SK-N-SH (cell line): ENCODE measurements at regions not wholly inside any gene's neighbourhood (a gene's known extent, or its start where the extent isn't known, plus 50 kb on each side); places are given as distances from the start of the nearest gene placed in this dataset.

ENCODE experiments used
- CTCF ChIA-PET: fragments of 300-600, 350-600 bp; formaldehyde crosslinking; extraction: SDS; loops from one replicate; lab custom pipeline; 2021; lab: Yijun Ruan, JAX
- POLR2A ChIA-PET: fragments of 350-600 bp; sonication (Branson Sonifier 250); formaldehyde crosslinking; extraction: SDS; loops from one replicate; lab custom pipeline; 2020; ENCODE audit warnings: antibody characterized with exemption, inconsistent platforms; lab: Yijun Ruan, JAX
- DNase-seq: peaks from one replicate; pipeline ENCODE4 v3.0.0; 2012
- H2AFZ ChIP-seq: fragments of 200-600 bp; sonication (generic); 2 replicates; pipeline ENCODE4 v1.8.1; 2016; ENCODE audit warnings: antibody characterized with exemption, mild to moderate bottlenecking, low read depth
- H3F3A ChIP-seq: fragments of 200-600 bp; sonication (generic); replicated peaks from 2 replicates; pipeline ENCODE3; 2016; ENCODE audit warnings: antibody characterized with exemption, mild to moderate bottlenecking; ENCODE audit not compliant: insufficient read depth
- H3K27ac ChIP-seq, 2 experiments: fragments of 200-500 bp in 1 of 2; fragments of 200-600 bp in 1 of 2; sonication (Bioruptor generic) in 1 of 2; sonication (generic), shearing (Covaris generic) in 1 of 2; 2 replicates each; pipeline versions ENCODE4 v1.5.1 to v1.6.1; 2014 to 2016; ENCODE audit warnings: low read depth in 2 of 2, inconsistent platforms in 1 of 2, low read length in 1 of 2, mild to moderate bottlenecking in 1 of 2, mixed read lengths in 1 of 2
- H3K27me3 ChIP-seq: fragments of 200-600 bp; sonication (generic), shearing (Covaris generic); 2 replicates; pipeline ENCODE4 v1.6.1; 2016; ENCODE audit warnings: mixed run types; ENCODE audit not compliant: insufficient read depth
- H3K36me3 ChIP-seq, 2 experiments: fragments of 200-500 bp in 1 of 2; fragments of 200-600 bp in 1 of 2; sonication (Bioruptor generic) in 1 of 2; sonication (generic) in 1 of 2; replicated peaks in 1 of 2; 2 replicates each; pipeline versions ENCODE3 to v1.5.1; 2014 to 2016; ENCODE audit warnings: low read length in 1 of 2, mild to moderate bottlenecking in 1 of 2; ENCODE audit not compliant: insufficient read depth in 2 of 2, control insufficient read depth in 1 of 2
- H3K4me1 ChIP-seq, 2 experiments: fragments of 200-500 bp in 1 of 2; fragments of 200-600 bp in 1 of 2; sonication (Bioruptor generic) in 1 of 2; sonication (generic), shearing (Covaris generic) in 1 of 2; 2 replicates each; pipeline versions ENCODE4 v1.5.1 to v1.6.1; 2014 to 2016; ENCODE audit warnings: low read depth in 1 of 2, low read length in 1 of 2, mixed run types in 1 of 2; ENCODE audit not compliant: insufficient read depth in 2 of 2, control insufficient read depth in 1 of 2
- H3K4me2 ChIP-seq: fragments of 200-600 bp; sonication (generic), shearing (Covaris generic); 2 replicates; pipeline ENCODE4 v1.6.1; 2017; ENCODE audit warnings: mixed run types
- H3K4me3 ChIP-seq, 2 experiments: fragments of 200-500 bp in 1 of 2; fragments of 200-600 bp in 1 of 2; sonication (Bioruptor generic) in 1 of 2; sonication (generic), shearing (Covaris generic) in 1 of 2; 2 replicates each; pipeline versions ENCODE4 v1.5.1 to v1.8.1; 2014 to 2016; ENCODE audit warnings: low read depth in 2 of 2, inconsistent platforms in 1 of 2, low read length in 1 of 2, mild to moderate bottlenecking in 1 of 2, mixed read lengths in 1 of 2, moderate library complexity in 1 of 2
- H3K79me2 ChIP-seq: fragments of 200-600 bp; sonication (generic); 2 replicates; pipeline ENCODE4 v1.8.1; 2017; ENCODE audit warnings: mild to moderate bottlenecking; ENCODE audit not compliant: insufficient read depth
- H3K9ac ChIP-seq: fragments of 200-600 bp; sonication (generic); 2 replicates; pipeline ENCODE4 v1.6.1; 2017; ENCODE audit warnings: mixed run types
- H3K9me2 ChIP-seq: fragments of 200-600 bp; sonication (generic); 2 replicates; pipeline ENCODE4 v1.6.1; 2017; ENCODE audit warnings: mixed run types
- H3K9me3 ChIP-seq: fragments of 200-600 bp; sonication (generic); 2 replicates; pipeline ENCODE4 v1.6.1; 2017; ENCODE audit warnings: mixed run types, mild to moderate bottlenecking, moderate library complexity
- H4K20me1 ChIP-seq: fragments of 200-600 bp; sonication (generic); 2 replicates; pipeline ENCODE4 v1.6.1; 2017; ENCODE audit warnings: mild to moderate bottlenecking, mixed run types; ENCODE audit not compliant: insufficient read depth
- EP300 ChIP-seq, 2 experiments: IDR thresholded peaks; 2 replicates each; pipeline versions ENCODE4 v1.4.0 to v1.6.1; 2012; ENCODE audit warnings: borderline replicate concordance in 1 of 2, low read depth in 1 of 2, low read length in 1 of 2
- EZH2phosphoT487 ChIP-seq: fragments of 200-600 bp; sonication (generic); IDR thresholded peaks from 2 replicates; pipeline ENCODE4 v1.6.1; 2017; ENCODE audit warnings: low read depth, mixed run types, mild to moderate bottlenecking, antibody characterized with exemption, moderate library complexity, borderline replicate concordance
- FOXM1 ChIP-seq: IDR thresholded peaks from 2 replicates; pipeline ENCODE4 v1.4.0; 2012; ENCODE audit warnings: low read depth, mild to moderate bottlenecking
- GABPA ChIP-seq: IDR thresholded peaks from 2 replicates; pipeline ENCODE4 v1.4.0; 2012; ENCODE audit warnings: low read depth, mild to moderate bottlenecking
- JUND ChIP-seq: IDR thresholded peaks from 2 replicates; pipeline ENCODE4 v1.4.0; 2012
- MAX ChIP-seq: IDR thresholded peaks from 2 replicates; pipeline ENCODE4 v1.4.0; 2012; ENCODE audit warnings: low read depth
- MEF2A ChIP-seq: IDR thresholded peaks from 2 replicates; pipeline ENCODE4 v1.4.0; 2012; ENCODE audit warnings: low read depth, borderline replicate concordance
- MXI1 ChIP-seq: IDR thresholded peaks from 2 replicates; pipeline ENCODE4 v1.6.1; 2012; ENCODE audit warnings: mild to moderate bottlenecking, low read depth, low read length, improper control_type of control experiment
- NRF1 ChIP-seq: IDR thresholded peaks from 2 replicates; pipeline ENCODE4 v1.6.1; 2012; ENCODE audit warnings: low read depth, mild to moderate bottlenecking, low read length
- POLR2AphosphoS5 ChIP-seq: IDR thresholded peaks from 2 replicates; pipeline ENCODE4 v1.6.1; 2012; ENCODE audit warnings: low read depth, low read length
- RAD21 ChIP-seq: IDR thresholded peaks from 2 replicates; pipeline ENCODE4 v1.6.1; 2012; ENCODE audit warnings: mild to moderate bottlenecking, low read length
- TEAD4 ChIP-seq: IDR thresholded peaks from 2 replicates; pipeline ENCODE4 v1.4.0; 2012; ENCODE audit warnings: mild to moderate bottlenecking, borderline replicate concordance; ENCODE audit not compliant: insufficient read depth
- USF1 ChIP-seq: IDR thresholded peaks from 2 replicates; pipeline ENCODE4 v1.4.0; 2012; ENCODE audit warnings: low read depth, borderline replicate concordance
- YY1 ChIP-seq: IDR thresholded peaks from 2 replicates; pipeline ENCODE4 v1.4.0; 2012; ENCODE audit warnings: low read depth, mild to moderate bottlenecking
- WGBS: methylation state at CpG from one replicate; pipeline ENCODE4 v1.1.6; 2017; ENCODE audit warnings: low lambda C conversion rate; 5-methylcytosine and 5-hydroxymethylcytosine counted together
- TF ChIP-seq, protein P1 (sequence below): fragments of 200-600 bp; sonication (generic); IDR thresholded peaks from 2 replicates; pipeline ENCODE4 v1.6.1; 2017; ENCODE audit warnings: antibody characterized with exemption, mild to moderate bottlenecking, moderate library complexity
- TF ChIP-seq, protein P2 (sequence below): IDR thresholded peaks from 2 replicates; pipeline ENCODE4; 2012
- TF ChIP-seq, protein P3 (sequence below): fragments of 150-350 bp; IDR thresholded peaks from 2 replicates; pipeline ENCODE4 v1.6.1; 2017; ENCODE audit warnings: antibody characterized with exemption, low read length, low read depth, borderline replicate concordance
- TF ChIP-seq, protein P4 (sequence below): fragments of 150-350 bp; IDR thresholded peaks from 2 replicates; pipeline ENCODE4 v1.6.1; 2016; ENCODE audit warnings: mild to moderate bottlenecking, low read depth, low read length

- Histone ChIP-seq H3K27me3 (no peaks in the 10 kb centered on the region), H3K4me2 (no peak overlapping the region), H3K4me1 (no peaks in the 10 kb centered on the region), H3K79me2 (no peaks in the 10 kb centered on the region), H3K4me3 (no peak overlapping the region), H3K9ac (no peak overlapping the region), H3F3A (no peaks in the 10 kb centered on the region), H3K9me3 (no peaks in the 10 kb centered on the region), H3K9me2 (no peaks in the 10 kb centered on the region), H4K20me1 (no peaks in the 10 kb centered on the region), H3K36me3 (no peaks in the 10 kb centered on the region), H3K27ac (no peak overlapping the region), H2AFZ (no peak overlapping the region)
- peak; percentile 8 for DNase-seq
- ChIA-PET POLR2A (no interaction called here), CTCF (no interaction called here)
- TF ChIP-seq, protein P1, sequence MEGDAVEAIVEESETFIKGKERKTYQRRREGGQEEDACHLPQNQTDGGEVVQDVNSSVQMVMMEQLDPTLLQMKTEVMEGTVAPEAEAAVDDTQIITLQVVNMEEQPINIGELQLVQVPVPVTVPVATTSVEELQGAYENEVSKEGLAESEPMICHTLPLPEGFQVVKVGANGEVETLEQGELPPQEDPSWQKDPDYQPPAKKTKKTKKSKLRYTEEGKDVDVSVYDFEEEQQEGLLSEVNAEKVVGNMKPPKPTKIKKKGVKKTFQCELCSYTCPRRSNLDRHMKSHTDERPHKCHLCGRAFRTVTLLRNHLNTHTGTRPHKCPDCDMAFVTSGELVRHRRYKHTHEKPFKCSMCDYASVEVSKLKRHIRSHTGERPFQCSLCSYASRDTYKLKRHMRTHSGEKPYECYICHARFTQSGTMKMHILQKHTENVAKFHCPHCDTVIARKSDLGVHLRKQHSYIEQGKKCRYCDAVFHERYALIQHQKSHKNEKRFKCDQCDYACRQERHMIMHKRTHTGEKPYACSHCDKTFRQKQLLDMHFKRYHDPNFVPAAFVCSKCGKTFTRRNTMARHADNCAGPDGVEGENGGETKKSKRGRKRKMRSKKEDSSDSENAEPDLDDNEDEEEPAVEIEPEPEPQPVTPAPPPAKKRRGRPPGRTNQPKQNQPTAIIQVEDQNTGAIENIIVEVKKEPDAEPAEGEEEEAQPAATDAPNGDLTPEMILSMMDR = no peak
- TF ChIP-seq MEF2A (no peak), TEAD4 (no peak), MXI1 (no peak), FOXM1 (no peak), EZH2phosphoT487 (no peak), NRF1 (no peak), USF1 (no peak), GABPA (no peak), RAD21 (no peak), YY1 (no peak), MAX (no peak), EP300 (IDR thresholded peaks at IDR 0.05; ENCODE audit: borderline replicate concordance in 1 of 2, low read depth in 1 of 2, low read length in 1 of 2) (no peak), JUND (no peak), POLR2AphosphoS5 (no peak)
- TF ChIP-seq, protein P2, sequence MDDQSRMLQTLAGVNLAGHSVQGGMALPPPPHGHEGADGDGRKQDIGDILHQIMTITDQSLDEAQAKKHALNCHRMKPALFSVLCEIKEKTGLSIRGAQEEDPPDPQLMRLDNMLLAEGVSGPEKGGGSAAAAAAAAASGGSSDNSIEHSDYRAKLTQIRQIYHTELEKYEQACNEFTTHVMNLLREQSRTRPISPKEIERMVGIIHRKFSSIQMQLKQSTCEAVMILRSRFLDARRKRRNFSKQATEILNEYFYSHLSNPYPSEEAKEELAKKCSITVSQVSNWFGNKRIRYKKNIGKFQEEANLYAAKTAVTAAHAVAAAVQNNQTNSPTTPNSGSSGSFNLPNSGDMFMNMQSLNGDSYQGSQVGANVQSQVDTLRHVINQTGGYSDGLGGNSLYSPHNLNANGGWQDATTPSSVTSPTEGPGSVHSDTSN = no peak
- TF ChIP-seq, protein P3, sequence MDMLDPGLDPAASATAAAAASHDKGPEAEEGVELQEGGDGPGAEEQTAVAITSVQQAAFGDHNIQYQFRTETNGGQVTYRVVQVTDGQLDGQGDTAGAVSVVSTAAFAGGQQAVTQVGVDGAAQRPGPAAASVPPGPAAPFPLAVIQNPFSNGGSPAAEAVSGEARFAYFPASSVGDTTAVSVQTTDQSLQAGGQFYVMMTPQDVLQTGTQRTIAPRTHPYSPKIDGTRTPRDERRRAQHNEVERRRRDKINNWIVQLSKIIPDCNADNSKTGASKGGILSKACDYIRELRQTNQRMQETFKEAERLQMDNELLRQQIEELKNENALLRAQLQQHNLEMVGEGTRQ = no peak
- TF ChIP-seq, protein P4, sequence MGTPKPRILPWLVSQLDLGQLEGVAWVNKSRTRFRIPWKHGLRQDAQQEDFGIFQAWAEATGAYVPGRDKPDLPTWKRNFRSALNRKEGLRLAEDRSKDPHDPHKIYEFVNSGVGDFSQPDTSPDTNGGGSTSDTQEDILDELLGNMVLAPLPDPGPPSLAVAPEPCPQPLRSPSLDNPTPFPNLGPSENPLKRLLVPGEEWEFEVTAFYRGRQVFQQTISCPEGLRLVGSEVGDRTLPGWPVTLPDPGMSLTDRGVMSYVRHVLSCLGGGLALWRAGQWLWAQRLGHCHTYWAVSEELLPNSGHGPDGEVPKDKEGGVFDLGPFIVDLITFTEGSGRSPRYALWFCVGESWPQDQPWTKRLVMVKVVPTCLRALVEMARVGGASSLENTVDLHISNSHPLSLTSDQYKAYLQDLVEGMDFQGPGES = no peak
- WGBS = 20% methylated on average over 3 of the region's 3 CpGs
These were observed 167.5 kb upstream of the PDE5A start for GRCh38 chr4:119795986-119796578.
